Suppressor macrophage treated with lipopolysaccharide for 4 hours (primary cell): ENCODE measurements at regions not wholly inside any gene's neighbourhood (a gene's known extent, or its start where the extent isn't known, plus 50 kb on each side); places are given as distances from the start of the nearest gene placed in this dataset.
A peak's percentile ranks its signal among the peaks of the same experiment; 100 is the strongest.
"Not testable (repeated sequence)": the region's sequence is repeated elsewhere in the genome, so short reads cannot be mapped to it uniquely, and the experiment has no call there.

ENCODE experiments used
- DNase-seq: peaks from one replicate; pipeline ENCODE4 v3.0.0-alpha.2; 2020

- DNase-seq, result peak; percentile 20
Observed at GRCh38 chr11:19617696-19618523, 94.7 kb upstream of the NAV2 start.

GRCh38 chr11:19615341-19616183 lies 97.1 kb upstream of the NAV2 start:
- peak; percentile 66 for DNase-seq

GRCh38 chr11:19614370-19614940 lies 98.2 kb upstream of the NAV2 start:
- DNase-seq, result peak; percentile 70

GRCh38 chr11:19612025-19612424 lies 100.6 kb upstream of the NAV2 start:
- DNase-seq, result not testable (repeated sequence)

GRCh38 chr11:19607656-19608360 lies 104.8 kb upstream of the NAV2 start:
- no peak for DNase-seq

- DNase-seq, result no peak
Observed at GRCh38 chr11:19606856-19607655, 105.6 kb upstream of the NAV2 start.

- DNase-seq, result no peak
Observed at GRCh38 chr11:19605520-19606371, 106.9 kb upstream of the NAV2 start.

- DNase-seq, result no peak
Observed at GRCh38 chr11:19604679-19605375, 107.8 kb upstream of the NAV2 start.

GRCh38 chr11:19603771-19604170 lies 108.9 kb upstream of the NAV2 start:
- DNase-seq, result no peak

GRCh38 chr11:19602891-19603290 lies 109.7 kb upstream of the NAV2 start:
- DNase-seq, result peak; percentile 57

- DNase-seq, result no peak
Observed at GRCh38 chr11:19602406-19602805, 110.2 kb upstream of the NAV2 start.

- no peak for DNase-seq
Observed at GRCh38 chr11:19601235-19601634, 111.4 kb upstream of the NAV2 start.

- DNase-seq, result no peak
Observed at GRCh38 chr11:19599681-19600080, 113.0 kb upstream of the NAV2 start.

GRCh38 chr11:19598876-19599486 lies 113.7 kb upstream of the NAV2 start:
- no peak for DNase-seq

- DNase-seq, result no peak
Observed at GRCh38 chr11:19598456-19598855, 114.2 kb upstream of the NAV2 start.

- DNase-seq, result no peak
Observed at GRCh38 chr11:19597876-19598275, 114.8 kb upstream of the NAV2 start.

- DNase-seq, result no peak
Observed at GRCh38 chr11:19597206-19597605, 115.4 kb upstream of the NAV2 start.

GRCh38 chr11:19595840-19596751 lies 116.5 kb upstream of the NAV2 start:
- DNase-seq, result no peak

GRCh38 chr11:19595499-19595839 lies 117.2 kb upstream of the NAV2 start:
- no peak for DNase-seq
